HL-60 (cell line): ENCODE measurements at regions not wholly inside any gene's neighbourhood (a gene's known extent, or its start where the extent isn't known, plus 50 kb on each side); places are given as distances from the start of the nearest gene placed in this dataset.

ENCODE experiments used
- DNase-seq, 2 experiments: peaks; one replicate each; pipeline ENCODE4 v3.0.0-alpha.2; 2010 to 2020; ENCODE audit warnings: low read depth in 1 of 2, low spot score in 1 of 2
- H3K27ac ChIP-seq: fragments of 250-450 bp; sonication (Bioruptor Pico); replicated peaks from 2 replicates; pipeline ENCODE4 v1.5.1; 2020; ENCODE audit warnings: mild to moderate bottlenecking, moderate library complexity
- H3K27me3 ChIP-seq: fragments of 250-450 bp; sonication (Bioruptor Pico); 2 replicates; pipeline ENCODE4 v1.5.1; 2021; ENCODE audit warnings: mild to moderate bottlenecking, moderate library complexity; ENCODE audit not compliant: insufficient read depth, poor library complexity, severe bottlenecking
- H3K4me3 ChIP-seq: replicated peaks from 2 replicates; pipeline ENCODE4 v1.5.1; 2011; ENCODE audit warnings: mild to moderate bottlenecking, control low read depth, low read length; ENCODE audit not compliant: insufficient read depth
- GABPA ChIP-seq: IDR thresholded peaks from 2 replicates; pipeline ENCODE4 v1.6.1; 2012; ENCODE audit warnings: low read depth
- POLR2AphosphoS5 ChIP-seq: IDR thresholded peaks from 2 replicates; pipeline ENCODE4 v1.6.1; 2012; ENCODE audit warnings: low read depth
- SPI1 ChIP-seq: IDR thresholded peaks from 2 replicates; pipeline ENCODE4 v1.6.1; 2012; ENCODE audit warnings: low read depth, mild to moderate bottlenecking, borderline replicate concordance
- TF ChIP-seq, protein P1 (sequence below): IDR thresholded peaks from one replicate; pipeline ENCODE4 v1.5.1; 2011; ENCODE audit warnings: low read length, control low read depth, inconsistent platforms; ENCODE audit not compliant: insufficient read depth
- TF ChIP-seq, protein P2 (sequence below): IDR thresholded peaks from 2 replicates; pipeline ENCODE4 v1.6.1; 2012; ENCODE audit warnings: low read depth; ENCODE audit not compliant: insufficient replicate concordance

DNA sequence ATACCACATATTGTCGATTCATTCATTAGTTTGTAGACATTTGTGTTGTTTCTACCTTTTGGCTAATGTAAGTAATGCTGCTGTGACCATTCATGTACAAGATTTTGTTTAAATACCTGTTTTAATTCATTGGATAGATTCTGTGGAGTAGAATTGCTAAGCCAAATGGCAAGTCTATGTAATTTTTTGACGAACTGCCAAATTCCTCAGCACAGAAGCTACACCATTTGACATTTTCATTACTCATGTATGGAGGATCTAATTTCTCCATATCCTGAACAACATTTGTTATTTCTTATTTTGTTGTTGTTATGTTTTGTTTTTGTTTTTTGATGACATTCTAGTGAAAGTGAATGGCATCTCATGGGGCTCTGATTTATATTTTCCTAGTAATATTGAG lies 1351.3 kb upstream of the SORCS1 start:
- no peaks in the 10 kb centered on the region for H3K27me3 ChIP-seq
- H3K4me3 ChIP-seq = no peak overlapping the region
- no peak for DNase-seq
- no peak overlapping the region for H3K27ac ChIP-seq
- no peak for TF ChIP-seq GABPA
- TF ChIP-seq, protein P1, sequence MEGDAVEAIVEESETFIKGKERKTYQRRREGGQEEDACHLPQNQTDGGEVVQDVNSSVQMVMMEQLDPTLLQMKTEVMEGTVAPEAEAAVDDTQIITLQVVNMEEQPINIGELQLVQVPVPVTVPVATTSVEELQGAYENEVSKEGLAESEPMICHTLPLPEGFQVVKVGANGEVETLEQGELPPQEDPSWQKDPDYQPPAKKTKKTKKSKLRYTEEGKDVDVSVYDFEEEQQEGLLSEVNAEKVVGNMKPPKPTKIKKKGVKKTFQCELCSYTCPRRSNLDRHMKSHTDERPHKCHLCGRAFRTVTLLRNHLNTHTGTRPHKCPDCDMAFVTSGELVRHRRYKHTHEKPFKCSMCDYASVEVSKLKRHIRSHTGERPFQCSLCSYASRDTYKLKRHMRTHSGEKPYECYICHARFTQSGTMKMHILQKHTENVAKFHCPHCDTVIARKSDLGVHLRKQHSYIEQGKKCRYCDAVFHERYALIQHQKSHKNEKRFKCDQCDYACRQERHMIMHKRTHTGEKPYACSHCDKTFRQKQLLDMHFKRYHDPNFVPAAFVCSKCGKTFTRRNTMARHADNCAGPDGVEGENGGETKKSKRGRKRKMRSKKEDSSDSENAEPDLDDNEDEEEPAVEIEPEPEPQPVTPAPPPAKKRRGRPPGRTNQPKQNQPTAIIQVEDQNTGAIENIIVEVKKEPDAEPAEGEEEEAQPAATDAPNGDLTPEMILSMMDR = no peak

DNA sequence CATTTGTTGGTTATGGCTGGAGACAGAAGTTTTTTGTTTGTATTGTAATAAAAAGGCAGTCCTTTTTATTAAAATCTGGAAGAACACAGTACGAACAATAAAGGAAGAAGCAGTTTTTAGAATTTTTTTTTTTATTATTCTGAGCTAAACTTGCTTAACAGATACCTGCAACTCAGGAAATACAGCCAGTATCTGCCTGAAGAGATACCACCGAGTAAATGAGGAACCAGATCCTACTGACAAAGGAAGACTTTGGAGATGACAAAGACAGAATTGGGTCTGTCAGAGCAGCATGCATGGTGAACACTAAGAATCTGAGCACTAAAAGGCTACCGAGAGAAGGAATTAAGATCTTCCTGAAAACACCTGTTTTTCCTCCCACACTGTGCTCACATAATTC lies 1335.9 kb upstream of the SORCS1 start:
- TF ChIP-seq GABPA = no peak
- TF ChIP-seq POLR2AphosphoS5 = no peak
- no peak for TF ChIP-seq SPI1
- TF ChIP-seq, protein P2, sequence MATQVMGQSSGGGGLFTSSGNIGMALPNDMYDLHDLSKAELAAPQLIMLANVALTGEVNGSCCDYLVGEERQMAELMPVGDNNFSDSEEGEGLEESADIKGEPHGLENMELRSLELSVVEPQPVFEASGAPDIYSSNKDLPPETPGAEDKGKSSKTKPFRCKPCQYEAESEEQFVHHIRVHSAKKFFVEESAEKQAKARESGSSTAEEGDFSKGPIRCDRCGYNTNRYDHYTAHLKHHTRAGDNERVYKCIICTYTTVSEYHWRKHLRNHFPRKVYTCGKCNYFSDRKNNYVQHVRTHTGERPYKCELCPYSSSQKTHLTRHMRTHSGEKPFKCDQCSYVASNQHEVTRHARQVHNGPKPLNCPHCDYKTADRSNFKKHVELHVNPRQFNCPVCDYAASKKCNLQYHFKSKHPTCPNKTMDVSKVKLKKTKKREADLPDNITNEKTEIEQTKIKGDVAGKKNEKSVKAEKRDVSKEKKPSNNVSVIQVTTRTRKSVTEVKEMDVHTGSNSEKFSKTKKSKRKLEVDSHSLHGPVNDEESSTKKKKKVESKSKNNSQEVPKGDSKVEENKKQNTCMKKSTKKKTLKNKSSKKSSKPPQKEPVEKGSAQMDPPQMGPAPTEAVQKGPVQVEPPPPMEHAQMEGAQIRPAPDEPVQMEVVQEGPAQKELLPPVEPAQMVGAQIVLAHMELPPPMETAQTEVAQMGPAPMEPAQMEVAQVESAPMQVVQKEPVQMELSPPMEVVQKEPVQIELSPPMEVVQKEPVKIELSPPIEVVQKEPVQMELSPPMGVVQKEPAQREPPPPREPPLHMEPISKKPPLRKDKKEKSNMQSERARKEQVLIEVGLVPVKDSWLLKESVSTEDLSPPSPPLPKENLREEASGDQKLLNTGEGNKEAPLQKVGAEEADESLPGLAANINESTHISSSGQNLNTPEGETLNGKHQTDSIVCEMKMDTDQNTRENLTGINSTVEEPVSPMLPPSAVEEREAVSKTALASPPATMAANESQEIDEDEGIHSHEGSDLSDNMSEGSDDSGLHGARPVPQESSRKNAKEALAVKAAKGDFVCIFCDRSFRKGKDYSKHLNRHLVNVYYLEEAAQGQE = no peak
- TF ChIP-seq, protein P1 = no peak
- Histone ChIP-seq H3K4me3 (no peak overlapping the region), H3K27ac (no peak overlapping the region), H3K27me3 (no peaks in the 10 kb centered on the region)
- DNase-seq = no peak

DNA sequence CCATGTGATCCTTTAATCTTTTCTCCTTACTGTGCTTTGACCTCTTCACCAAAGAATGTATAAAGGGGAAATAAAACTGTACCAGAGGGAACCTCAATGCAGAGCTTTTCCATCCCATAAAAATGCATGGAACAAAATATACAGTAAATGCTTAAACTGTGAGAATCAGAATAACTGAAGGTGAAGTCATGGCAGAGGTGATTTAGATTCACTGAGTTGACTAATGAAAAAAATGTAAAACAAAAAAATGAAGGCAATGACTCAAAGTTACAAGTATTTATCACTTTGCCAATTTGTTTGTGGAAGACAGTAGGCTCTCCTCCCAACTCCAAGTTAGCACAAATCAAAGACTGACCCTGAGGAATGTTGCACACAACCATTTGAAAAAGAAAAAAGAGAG lies 1331.6 kb upstream of the SORCS1 start:
- H3K27me3 ChIP-seq = no peaks in the 10 kb centered on the region
- no peak overlapping the region for H3K4me3 ChIP-seq
- no peak overlapping the region for H3K27ac ChIP-seq
- TF ChIP-seq, protein P1 = no peak
- TF ChIP-seq GABPA = no peak
- TF ChIP-seq SPI1 = no peak
- TF ChIP-seq, protein P2 = no peak
- no peak for TF ChIP-seq POLR2AphosphoS5
- no peak for DNase-seq

DNA sequence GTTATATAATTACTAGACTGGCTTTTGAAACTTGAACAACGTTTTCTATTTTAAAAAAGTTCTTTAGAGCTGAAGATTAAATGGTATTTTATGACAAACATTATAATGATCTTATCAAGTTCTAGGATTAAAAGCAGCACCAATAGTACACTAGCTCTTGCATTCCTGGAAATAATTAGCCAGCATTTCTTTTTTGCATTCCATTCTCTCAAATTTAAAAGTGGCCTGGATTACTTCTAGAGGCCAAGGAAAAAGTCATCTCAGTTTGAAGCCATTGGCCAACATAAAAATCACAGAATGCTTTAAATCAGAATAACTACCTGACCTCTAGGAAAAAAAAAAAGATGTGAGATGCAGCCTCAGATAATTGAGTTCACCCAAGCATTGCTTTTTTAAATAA lies 1326.4 kb upstream of the SORCS1 start:
- H3K27ac ChIP-seq = no peak overlapping the region
- H3K4me3 ChIP-seq = no peak overlapping the region
- TF ChIP-seq, protein P2 = no peak
- TF ChIP-seq SPI1 (no peak), GABPA (no peak)
- DNase-seq = no peak
- no peaks in the 10 kb centered on the region for H3K27me3 ChIP-seq
